ENCODE measurements at regions not wholly inside any gene's neighbourhood (a gene's known extent, or its start where the extent isn't known, plus 50 kb on each side); places are given as distances from the start of the nearest gene placed in this dataset.

DNA sequence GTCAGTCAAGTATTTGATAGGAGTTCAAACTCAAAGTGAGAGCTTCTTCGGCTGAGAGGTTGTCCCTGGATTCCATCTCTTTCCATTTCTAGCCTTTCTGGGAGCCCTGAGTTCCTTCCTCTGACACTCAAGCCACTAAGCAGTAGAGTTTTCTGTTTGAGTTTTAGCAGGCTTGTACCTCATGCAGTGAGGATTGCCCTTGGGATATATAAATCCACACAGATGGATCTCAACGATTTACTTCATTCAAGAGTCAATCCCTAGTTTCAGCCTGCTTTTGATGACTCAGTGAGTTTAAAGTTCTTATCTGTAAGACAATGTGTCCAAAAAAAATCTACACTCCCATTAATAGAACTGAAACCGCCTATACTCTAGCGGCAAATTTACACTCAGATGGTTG lies 2240.9 kb upstream of the WWC1 start:
- no peak for DNase-seq (ENCODE audit: low read depth)

DNA sequence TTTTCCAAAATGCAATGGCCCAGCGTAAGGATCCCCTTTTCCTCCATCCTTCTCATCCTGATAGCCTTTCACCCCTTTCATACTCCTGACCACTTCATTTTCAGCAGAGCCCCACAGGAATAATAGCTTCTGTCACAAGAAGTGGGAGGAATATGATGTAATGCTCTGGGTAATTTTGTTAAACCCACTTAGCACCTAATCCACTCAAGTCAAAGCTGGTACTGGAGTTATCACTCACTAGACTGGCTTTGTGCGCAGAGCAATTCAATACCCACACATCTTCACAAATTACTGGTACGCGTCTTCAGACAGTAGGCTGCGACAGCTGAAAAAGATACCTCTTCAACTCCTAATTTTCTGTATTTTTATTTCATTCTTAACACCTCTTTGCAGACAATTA lies 2232.8 kb upstream of the WWC1 start:
- no peak for DNase-seq (ENCODE audit: low read depth)

DNA sequence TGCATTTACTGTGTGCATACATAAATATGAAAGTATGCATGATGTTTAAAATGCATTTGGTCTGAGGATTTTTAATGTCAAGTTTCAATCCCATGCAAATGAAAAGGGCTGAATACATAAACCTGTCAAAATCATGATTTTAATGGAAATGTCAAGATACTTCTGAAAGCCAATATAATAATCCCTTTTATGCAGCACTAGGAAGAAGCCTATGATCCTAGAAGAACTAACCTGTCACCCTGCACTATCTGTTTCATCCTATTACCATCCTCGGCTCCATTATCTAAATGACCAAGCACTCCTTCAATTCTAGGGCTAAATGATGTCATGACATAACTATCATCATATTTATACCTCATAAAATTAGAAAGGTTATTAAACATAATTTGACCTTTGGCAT lies 2229.4 kb upstream of the WWC1 start:
- DNase-seq (ENCODE audit: low read depth) = no peak

- DNase-seq (ENCODE audit: low read depth) = no peak
Measured at GRCh38 chr5:166062719-166063118, 2228.7 kb upstream of the WWC1 start.

GRCh38 chr5:166063261-166063660 lies 2228.2 kb upstream of the WWC1 start:
- no peak for DNase-seq (ENCODE audit: low read depth)

DNA sequence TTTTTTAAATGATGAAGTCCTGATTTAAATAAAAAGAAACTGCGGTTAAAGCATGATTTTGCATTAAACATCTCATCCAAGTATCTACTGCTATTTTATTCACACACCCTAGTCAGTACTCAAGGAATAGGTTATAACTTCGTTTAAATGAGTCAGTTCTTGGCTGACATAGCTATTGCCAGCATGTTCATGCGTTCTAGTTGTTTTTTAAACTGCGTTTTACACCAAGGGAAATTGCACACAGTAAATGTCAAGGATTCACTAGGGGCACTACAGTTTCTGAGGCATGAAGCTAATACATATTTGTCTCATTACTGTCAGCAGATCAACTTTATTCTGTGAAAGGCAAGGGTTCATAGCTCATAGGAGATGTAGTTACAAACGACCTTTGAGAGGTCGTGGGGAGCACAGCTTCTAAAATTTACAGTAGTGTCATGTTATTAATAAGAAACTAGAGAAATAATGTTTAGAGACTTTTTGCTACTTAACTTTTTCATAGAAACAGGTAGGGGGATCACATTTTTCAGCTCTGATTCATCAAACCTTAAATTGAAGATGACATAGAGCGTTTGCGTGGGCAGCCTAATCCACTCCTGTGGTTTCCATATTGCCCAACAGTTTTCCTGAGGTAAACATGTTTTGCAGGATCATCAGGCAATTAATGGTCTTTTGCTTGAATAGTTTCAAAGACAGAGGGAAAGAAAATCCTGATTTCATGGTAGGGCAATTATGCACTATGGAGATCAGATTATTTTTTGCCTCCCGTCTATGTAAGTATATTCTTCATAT lies 2222.7 kb upstream of the WWC1 start:
- DNase-seq (ENCODE audit: low read depth) = peak; percentile 50

DNA sequence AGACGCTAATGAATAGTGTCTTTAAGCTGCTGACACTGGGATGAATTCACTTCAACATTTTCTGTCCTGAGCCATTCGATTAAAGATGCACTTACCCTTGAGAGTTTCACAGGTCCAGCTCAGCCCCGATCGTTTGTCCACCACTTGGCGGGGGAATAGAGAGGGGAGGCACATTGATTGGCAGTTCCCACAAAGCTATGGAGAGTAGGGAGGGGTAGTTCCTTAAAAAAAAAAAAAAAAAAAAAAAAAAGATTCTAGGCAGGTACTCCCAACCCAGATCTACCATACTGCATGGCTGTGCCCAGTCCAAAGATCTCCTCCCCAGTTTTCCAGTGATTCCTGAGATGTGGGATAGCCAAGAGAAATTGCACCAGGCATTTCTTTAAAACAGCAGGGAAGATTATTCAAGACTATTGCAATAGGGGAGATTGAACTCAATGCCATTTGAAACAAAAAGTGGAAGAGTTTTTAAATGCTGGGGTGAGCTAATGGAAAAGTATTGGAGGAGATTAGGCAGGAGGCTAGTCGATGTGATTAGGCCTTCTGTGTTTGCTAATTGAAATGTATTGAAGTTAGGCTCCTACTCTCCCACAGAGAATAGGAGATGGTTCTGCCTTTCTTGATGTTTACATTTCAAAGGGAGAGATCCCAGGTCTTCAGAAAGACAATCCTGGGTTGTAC lies 2217.4 kb upstream of the WWC1 start:
- no peak for DNase-seq (ENCODE audit: low read depth)

- peak; percentile 13 for DNase-seq (ENCODE audit: low read depth)
Measured at GRCh38 chr5:166074582-166075481, 2216.6 kb upstream of the WWC1 start.

GRCh38 chr5:166083183-166083959 lies 2208.1 kb upstream of the WWC1 start:
- peak; percentile 5 for DNase-seq (ENCODE audit: low read depth)

DNA sequence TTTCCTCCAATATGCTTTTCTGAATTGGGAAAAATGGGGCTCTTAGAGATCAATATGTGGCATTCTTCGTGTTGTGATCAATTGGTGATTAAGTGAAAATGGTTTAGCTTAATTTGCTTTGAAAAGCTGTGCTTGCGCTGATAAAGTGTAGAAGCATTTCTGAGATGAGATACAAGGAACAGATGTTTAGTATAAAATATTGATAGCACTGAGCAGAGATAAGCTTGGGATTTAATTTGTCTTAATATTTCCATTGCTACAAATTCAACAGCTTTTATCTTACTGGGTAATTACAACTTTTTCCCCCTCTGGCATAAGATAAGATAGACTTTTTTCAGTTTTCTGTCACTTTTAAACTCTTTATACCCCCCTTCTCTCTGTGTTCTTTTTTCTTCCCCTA lies 2204.9 kb upstream of the WWC1 start:
- DNase-seq (ENCODE audit: low read depth) = no peak

- no peak for DNase-seq (ENCODE audit: low read depth)
Measured at GRCh38 chr5:166088389-166089039, 2202.9 kb upstream of the WWC1 start.

DNA sequence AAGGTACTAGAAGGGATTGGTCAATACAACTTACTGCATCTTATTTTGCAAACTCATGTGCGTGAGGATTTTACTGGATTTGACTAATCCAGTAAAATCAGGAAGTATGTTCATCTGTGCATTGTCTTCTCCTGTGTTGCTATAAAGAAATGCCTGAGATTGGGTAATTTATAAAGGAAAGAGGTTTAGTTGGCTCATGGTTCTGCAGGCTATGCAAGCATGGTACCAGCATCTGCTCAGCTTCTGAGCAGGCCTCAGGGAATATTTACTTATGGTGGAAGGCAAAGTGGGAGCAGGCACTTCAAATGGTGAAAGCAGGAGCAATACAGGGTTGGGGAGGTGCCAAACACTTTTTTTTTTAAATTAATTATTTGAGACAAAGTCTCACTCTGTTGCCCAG lies 2199.5 kb upstream of the WWC1 start:
- no peak for DNase-seq (ENCODE audit: low read depth)

- no peak for DNase-seq (ENCODE audit: low read depth)
Measured at GRCh38 chr5:166093312-166093711, 2198.1 kb upstream of the WWC1 start.

DNA sequence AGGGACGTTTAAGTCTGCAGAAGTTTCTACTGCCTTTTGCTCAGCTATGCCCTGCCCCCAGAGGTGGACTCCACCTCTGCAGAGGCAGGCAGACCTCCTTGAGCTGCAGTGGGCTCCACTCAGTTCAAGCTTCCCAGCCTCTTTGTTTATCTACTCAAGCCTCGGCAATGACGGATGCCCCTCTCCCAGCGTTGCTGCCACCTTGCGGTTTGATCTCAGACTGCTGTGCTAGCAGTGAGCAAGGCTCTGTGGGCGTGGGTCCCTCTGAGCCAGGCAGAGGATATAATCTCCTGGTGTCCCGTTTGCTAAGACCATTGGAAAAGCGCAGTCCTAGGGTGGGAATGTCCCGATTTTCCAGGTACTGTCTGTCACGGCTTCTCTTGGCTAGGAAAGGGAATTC lies 2188.5 kb upstream of the WWC1 start:
- DNase-seq (ENCODE audit: low read depth) = peak; percentile 18

DNA sequence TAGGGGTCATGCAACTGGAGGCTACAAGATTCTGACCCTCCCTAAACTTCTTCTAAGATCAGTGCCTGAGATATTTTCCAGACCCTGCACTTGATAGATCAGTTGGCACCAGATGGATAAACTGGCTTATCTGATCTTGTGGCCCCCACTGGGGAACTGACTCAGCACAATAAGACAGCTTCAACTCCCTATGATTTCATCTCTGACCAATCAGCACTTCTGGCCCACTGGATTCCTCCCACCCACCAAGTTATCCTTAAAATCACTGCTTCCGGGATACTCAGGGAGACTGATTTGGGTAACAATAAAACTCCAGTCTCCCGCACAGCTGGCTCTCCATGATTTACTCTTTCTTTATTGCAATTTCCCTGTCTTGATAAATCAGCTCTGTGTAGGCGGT lies 2180.4 kb upstream of the WWC1 start:
- peak; percentile 27 for DNase-seq (ENCODE audit: low read depth)

GRCh38 chr5:166117072-166118066 lies 2174.1 kb upstream of the WWC1 start:
- peak; percentile 60 for DNase-seq (ENCODE audit: low read depth)

GRCh38 chr5:166119506-166119905 lies 2171.9 kb upstream of the WWC1 start:
- DNase-seq (ENCODE audit: low read depth) = no peak

GRCh38 chr5:166123717-166124116 lies 2167.7 kb upstream of the WWC1 start:
- peak; percentile 5 for DNase-seq (ENCODE audit: low read depth)

- DNase-seq (ENCODE audit: low read depth) = no peak
Measured at GRCh38 chr5:166127766-166128570, 2163.5 kb upstream of the WWC1 start.
